Neural progenitor cell (in vitro differentiated cells): ENCODE measurements at regions not wholly inside any gene's neighbourhood (a gene's known extent, or its start where the extent isn't known, plus 50 kb on each side); places are given as distances from the start of the nearest gene placed in this dataset.

Experiments used
- DNase-seq: peaks from one replicate; pipeline ENCODE4 v3.0.0-alpha.2; 2016; ENCODE audit warnings: low spot score
- H2AFZ ChIP-seq: fragments of 200-600 bp; sonication (generic); replicated peaks from 2 replicates; pipeline ENCODE4 v1.6.1; 2016; ENCODE audit warnings: antibody characterized with exemption
- H3F3A ChIP-seq: fragments of 200-600 bp; sonication (generic); 2 replicates; pipeline ENCODE4 v1.6.1; 2016; ENCODE audit warnings: antibody characterized with exemption, low read depth
- H3K27ac ChIP-seq: fragments of 200-600 bp; sonication (generic); 2 replicates; pipeline ENCODE4 v1.5.1; 2016; ENCODE audit warnings: mild to moderate bottlenecking
- H3K27me3 ChIP-seq: fragments of 200-600 bp; sonication (generic); 2 replicates; pipeline ENCODE4 v1.6.1; 2016; ENCODE audit warnings: mild to moderate bottlenecking, moderate library complexity
- H3K36me3 ChIP-seq: fragments of 200-600 bp; sonication (generic); 2 replicates; pipeline ENCODE4 v1.5.1; 2016
- H3K4me1 ChIP-seq: fragments of 200-600 bp; sonication (generic); 2 replicates; pipeline ENCODE4 v1.6.1; 2016; ENCODE audit warnings: mixed run types
- H3K4me2 ChIP-seq: fragments of 200-600 bp; sonication (generic); 2 replicates; pipeline ENCODE4 v1.6.1; 2016
- H3K4me3 ChIP-seq: fragments of 200-600 bp; sonication (generic); 2 replicates; pipeline ENCODE4 v1.5.1; 2016
- H3K79me2 ChIP-seq: fragments of 200-600 bp; sonication (generic); 2 replicates; pipeline ENCODE4 v1.6.1; 2016; ENCODE audit warnings: low read depth
- H3K9ac ChIP-seq: fragments of 200-600 bp; sonication (generic); 2 replicates; pipeline ENCODE4 v1.6.1; 2016
- H3K9me3 ChIP-seq: fragments of 200-600 bp; sonication (generic); 2 replicates; pipeline ENCODE4 v1.5.1; 2016; ENCODE audit warnings: low read depth
- H4K20me1 ChIP-seq: fragments of 200-600 bp; sonication (generic); 2 replicates; pipeline ENCODE4 v1.6.1; 2016; ENCODE audit warnings: low read depth
- H3K27ac Mint-ChIP-seq: 3 replicates; pipeline ENCODE4 v1.8.0; 2021; ENCODE audit warnings: mixed read lengths
- H3K27me3 Mint-ChIP-seq: 2 replicates; pipeline ENCODE4 v1.8.0; 2022; ENCODE audit warnings: low read depth, mild to moderate bottlenecking, inconsistent platforms, moderate library complexity, mixed read lengths; ENCODE audit not compliant: insufficient read depth
- H3K36me3 Mint-ChIP-seq: 3 replicates; pipeline ENCODE4 v1.8.0; 2021; ENCODE audit warnings: mixed read lengths
- H3K4me1 Mint-ChIP-seq: 3 replicates; pipeline ENCODE4 v1.8.0; 2021; ENCODE audit warnings: mixed read lengths
- H3K4me3 Mint-ChIP-seq: 3 replicates; pipeline ENCODE4 v1.8.0; 2021; ENCODE audit warnings: mild to moderate bottlenecking, moderate library complexity, mixed read lengths
- H3K9me3 Mint-ChIP-seq: 3 replicates; pipeline ENCODE4 v1.8.0; 2020; ENCODE audit warnings: mixed read lengths
- EZH2 ChIP-seq: fragments of 200-600 bp; sonication (generic); IDR thresholded peaks from 2 replicates; pipeline ENCODE4 v1.6.1; 2017; ENCODE audit warnings: antibody characterized with exemption, mild to moderate bottlenecking, moderate library complexity
- EZH2phosphoT487 ChIP-seq: fragments of 200-600 bp; sonication (generic); IDR thresholded peaks from 2 replicates; pipeline ENCODE4 v1.6.1; 2017; ENCODE audit warnings: antibody characterized with exemption
- TF ChIP-seq, protein P1 (sequence below): fragments of 200-600 bp; sonication (generic); IDR thresholded peaks from 2 replicates; pipeline ENCODE4 v1.5.1; 2017; ENCODE audit warnings: antibody characterized with exemption, mild to moderate bottlenecking

DNA sequence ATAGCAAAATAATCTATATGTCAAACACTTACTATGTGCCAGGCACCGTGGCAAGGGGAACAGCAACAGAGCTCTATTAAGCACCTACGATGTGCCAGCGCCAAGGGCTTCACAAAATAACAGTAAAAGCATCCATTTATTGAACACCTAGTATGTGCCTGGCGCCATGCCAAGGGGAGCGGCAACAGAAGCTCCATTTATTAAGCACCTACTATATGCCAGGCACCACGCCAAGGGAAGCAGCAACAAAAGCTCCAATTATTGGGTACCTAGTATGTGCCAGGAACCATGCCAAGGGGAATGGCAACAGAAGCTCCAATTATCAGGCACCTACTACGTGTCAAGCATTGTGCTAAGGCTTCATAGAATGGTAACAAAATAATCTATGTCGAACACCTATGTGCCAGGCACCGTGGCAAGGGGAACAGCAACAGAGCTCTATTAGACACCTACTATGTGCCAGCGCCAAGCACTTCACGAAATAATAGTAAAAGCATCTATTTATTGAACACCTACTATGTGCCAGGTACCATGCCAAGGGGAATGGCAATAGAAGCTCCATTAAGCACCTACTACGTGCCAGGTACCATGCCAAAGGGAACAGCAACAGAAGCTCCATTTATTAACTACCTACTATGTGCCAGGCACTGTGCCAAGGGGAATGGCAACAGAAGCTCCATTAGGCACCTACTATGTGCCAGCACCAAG lies 107.7 kb downstream of the PTPRS start:
- no peaks in the 10 kb centered on the region for H3K9me3 ChIP-seq
- H3K27me3 Mint-ChIP-seq: peaks cover 15% of the 10 kb centered on the region
- no peak overlapping the region for H3K4me2 ChIP-seq
- no peak for DNase-seq
- H3F3A ChIP-seq: peaks cover 8% of the 10 kb centered on the region
- H3K36me3 ChIP-seq: no peaks in the 10 kb centered on the region
- H4K20me1 ChIP-seq: peaks cover 9% of the 10 kb centered on the region
- no peaks in the 10 kb centered on the region for H3K4me1 ChIP-seq
- H3K4me3 Mint-ChIP-seq: no peak overlapping the region
- H3K27ac ChIP-seq: no peak overlapping the region
- H3K27ac Mint-ChIP-seq: no peak overlapping the region
- no peaks in the 10 kb centered on the region for H3K79me2 ChIP-seq
- TF ChIP-seq EZH2phosphoT487: no peak
- no peak for TF ChIP-seq EZH2
- TF ChIP-seq, protein P1, sequence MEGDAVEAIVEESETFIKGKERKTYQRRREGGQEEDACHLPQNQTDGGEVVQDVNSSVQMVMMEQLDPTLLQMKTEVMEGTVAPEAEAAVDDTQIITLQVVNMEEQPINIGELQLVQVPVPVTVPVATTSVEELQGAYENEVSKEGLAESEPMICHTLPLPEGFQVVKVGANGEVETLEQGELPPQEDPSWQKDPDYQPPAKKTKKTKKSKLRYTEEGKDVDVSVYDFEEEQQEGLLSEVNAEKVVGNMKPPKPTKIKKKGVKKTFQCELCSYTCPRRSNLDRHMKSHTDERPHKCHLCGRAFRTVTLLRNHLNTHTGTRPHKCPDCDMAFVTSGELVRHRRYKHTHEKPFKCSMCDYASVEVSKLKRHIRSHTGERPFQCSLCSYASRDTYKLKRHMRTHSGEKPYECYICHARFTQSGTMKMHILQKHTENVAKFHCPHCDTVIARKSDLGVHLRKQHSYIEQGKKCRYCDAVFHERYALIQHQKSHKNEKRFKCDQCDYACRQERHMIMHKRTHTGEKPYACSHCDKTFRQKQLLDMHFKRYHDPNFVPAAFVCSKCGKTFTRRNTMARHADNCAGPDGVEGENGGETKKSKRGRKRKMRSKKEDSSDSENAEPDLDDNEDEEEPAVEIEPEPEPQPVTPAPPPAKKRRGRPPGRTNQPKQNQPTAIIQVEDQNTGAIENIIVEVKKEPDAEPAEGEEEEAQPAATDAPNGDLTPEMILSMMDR: no peak
- no peak overlapping the region for H2AFZ ChIP-seq
- H3K4me3 ChIP-seq: no peak overlapping the region
- H3K36me3 Mint-ChIP-seq: peaks cover 26% of the 10 kb centered on the region
- H3K27me3 ChIP-seq: no peaks in the 10 kb centered on the region
- H3K4me1 Mint-ChIP-seq: no peaks in the 10 kb centered on the region
- H3K9ac ChIP-seq: no peak overlapping the region
- no peaks in the 10 kb centered on the region for H3K9me3 Mint-ChIP-seq

DNA sequence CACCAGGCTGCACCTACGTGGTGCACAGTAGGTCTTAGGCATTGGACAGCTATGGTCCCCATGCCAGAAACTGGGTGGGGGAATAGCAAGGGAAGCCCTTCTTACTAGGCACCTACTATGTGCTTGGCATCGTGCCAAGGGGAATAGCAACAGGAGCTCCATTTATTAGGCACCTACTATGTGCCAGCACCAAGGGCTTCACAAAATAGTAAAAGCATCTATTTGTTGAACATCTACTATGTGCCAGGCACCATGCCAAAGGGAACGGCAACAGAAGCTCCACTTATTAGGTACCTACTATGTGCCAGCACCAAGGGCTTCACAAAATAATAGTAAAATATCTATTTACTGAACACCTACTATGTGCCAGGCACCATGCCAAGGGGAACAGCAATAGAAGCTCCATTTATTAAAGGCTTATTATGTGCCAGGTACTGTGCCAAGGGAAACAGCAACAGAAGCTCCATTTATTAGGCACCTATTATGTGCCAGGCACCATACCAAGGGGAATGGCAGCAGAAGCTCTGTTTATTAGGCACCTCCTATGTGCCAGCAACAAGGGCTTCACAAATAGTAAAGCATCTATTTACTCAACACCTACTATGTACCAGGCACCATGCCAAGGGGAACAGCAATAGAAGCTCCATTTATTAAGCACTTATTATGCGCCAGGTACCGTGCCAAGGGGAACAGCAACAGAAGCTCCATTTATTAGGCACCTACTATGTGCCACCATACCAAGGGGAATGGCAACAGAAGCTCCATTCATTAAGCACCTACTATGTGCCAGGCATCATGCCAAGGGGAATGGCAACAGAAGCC lies 108.5 kb downstream of the PTPRS start:
- Histone ChIP-seq H3K4me1 (no peaks in the 10 kb centered on the region), H3K36me3 (no peaks in the 10 kb centered on the region)

DNA sequence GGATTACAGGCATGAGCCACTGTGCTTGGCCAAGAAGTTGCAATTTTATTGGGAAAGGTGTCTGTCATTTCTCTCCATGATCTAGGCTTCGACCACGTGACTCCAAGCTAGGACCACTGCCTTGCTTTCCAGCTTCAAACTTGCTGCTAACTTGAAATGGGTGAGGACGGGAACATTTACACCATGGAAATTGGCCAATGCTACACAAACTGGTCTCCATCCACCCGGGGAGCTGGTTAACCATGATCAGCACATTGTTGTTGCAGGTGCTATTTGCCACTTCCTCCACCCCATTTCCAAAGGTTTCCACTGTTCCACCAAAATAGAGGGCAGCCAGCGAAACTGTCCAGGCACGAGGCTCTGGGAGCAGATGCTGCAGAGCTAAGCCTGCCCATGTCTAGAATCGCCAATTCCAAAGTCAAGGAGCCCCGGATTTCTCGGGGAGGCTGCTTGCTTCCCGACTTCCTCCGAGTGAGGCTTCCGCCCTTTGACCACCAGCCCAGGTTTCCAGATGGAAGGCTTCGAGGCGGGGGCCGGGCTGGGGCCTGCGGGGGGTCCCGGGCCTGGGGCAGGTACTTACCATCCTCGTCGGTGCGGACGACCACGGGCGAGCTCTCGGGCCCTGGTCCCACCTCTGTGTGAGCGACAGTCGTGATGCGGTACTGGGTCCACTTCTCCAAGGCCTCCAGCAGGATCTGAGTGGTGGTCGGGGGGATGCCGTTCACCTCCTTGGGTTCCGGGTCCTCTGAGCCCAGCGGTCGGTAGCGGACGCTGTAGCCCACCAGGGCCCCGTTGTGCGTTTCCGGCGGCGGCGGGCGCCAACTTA lies 109.7 kb downstream of the PTPRS start:
- Histone ChIP-seq H3F3A (peaks cover 8% of the 10 kb centered on the region), H3K4me2 (no peak overlapping the region), H2AFZ (no peak overlapping the region), H3K4me3 (no peak overlapping the region), H4K20me1 (peaks cover 9% of the 10 kb centered on the region), H3K27ac (no peak overlapping the region), H3K36me3 (no peaks in the 10 kb centered on the region), H3K9ac (no peak overlapping the region), H3K27me3 (no peaks in the 10 kb centered on the region), H3K4me1 (no peaks in the 10 kb centered on the region), H3K79me2 (no peaks in the 10 kb centered on the region), H3K9me3 (no peaks in the 10 kb centered on the region)
- TF ChIP-seq EZH2 (no peak), EZH2phosphoT487 (no peak)
- TF ChIP-seq, protein P1: no peak
- DNase-seq: no peak
- no peaks in the 10 kb centered on the region for H3K9me3 Mint-ChIP-seq
- H3K4me1 Mint-ChIP-seq: no peaks in the 10 kb centered on the region
- H3K27me3 Mint-ChIP-seq: peaks cover 15% of the 10 kb centered on the region
- H3K36me3 Mint-ChIP-seq: peaks cover 22% of the 10 kb centered on the region
- no peak overlapping the region for H3K4me3 Mint-ChIP-seq
- H3K27ac Mint-ChIP-seq: no peak overlapping the region

More for the DNA sequence above, 108.5 kb downstream of the PTPRS start:
- no peaks in the 10 kb centered on the region for H3K27me3 ChIP-seq
- no peak overlapping the region for H3K4me2 ChIP-seq
- no peaks in the 10 kb centered on the region for H3K9me3 Mint-ChIP-seq
- H3K4me3 Mint-ChIP-seq: no peak overlapping the region
- no peak for TF ChIP-seq EZH2phosphoT487
- no peak for TF ChIP-seq EZH2
- TF ChIP-seq, protein P1: no peak
- H3K9me3 ChIP-seq: no peaks in the 10 kb centered on the region
- H3K27ac ChIP-seq: no peak overlapping the region
- peaks cover 9% of the 10 kb centered on the region for H4K20me1 ChIP-seq
- no peak overlapping the region for H3K9ac ChIP-seq
- peaks cover 15% of the 10 kb centered on the region for H3K27me3 Mint-ChIP-seq
- H3K36me3 Mint-ChIP-seq: peaks cover 29% of the 10 kb centered on the region
- H3K27ac Mint-ChIP-seq: no peak overlapping the region
- H3F3A ChIP-seq: peaks cover 8% of the 10 kb centered on the region
- H3K4me1 Mint-ChIP-seq: no peaks in the 10 kb centered on the region
- no peak overlapping the region for H3K4me3 ChIP-seq
- no peak overlapping the region for H2AFZ ChIP-seq
- no peak for DNase-seq
- no peaks in the 10 kb centered on the region for H3K79me2 ChIP-seq
